Lower leg skin (tissue), 3 donors: ENCODE measurements at regions not wholly inside any gene's neighbourhood (a gene's known extent, or its start where the extent isn't known, plus 50 kb on each side); places are given as distances from the start of the nearest gene placed in this dataset.

Experiments used
- CTCF ChIP-seq, 3 donors: fragments of 450-650 bp; IDR thresholded peaks; one replicate each; pipeline ENCODE4 v1.5.1; 2016; ENCODE audit warnings: antibody characterized with exemption in 3 of 3, mild to moderate bottlenecking in 3 of 3, moderate library complexity in 2 of 3
- POLR2A ChIP-seq, 2 donors: fragments of 450-650 bp; IDR thresholded peaks; one replicate each; pipeline ENCODE4 v1.6.1; 2016 to 2017; ENCODE audit warnings: antibody characterized with exemption in 2 of 2, mild to moderate bottlenecking in 1 of 2, moderate library complexity in 1 of 2

- TF ChIP-seq CTCF (IDR thresholded peaks at IDR 0.05) (no peak), POLR2A (IDR thresholded peaks at IDR 0.05) (no peak)
These were observed 92.5 kb downstream of the PTPRS start for GRCh38 chr19:5247957-5248705.
